ENCODE measurements at regions not wholly inside any gene's neighbourhood (a gene's known extent, or its start where the extent isn't known, plus 50 kb on each side); places are given as distances from the start of the nearest gene placed in this dataset.

- TF ChIP-seq CTCF (IDR thresholded peaks at IDR 0.05; ENCODE audit: low read depth, low read length, missing input control) (no peak), SP1 (IDR thresholded peaks at IDR 0.05) (no peak), YY1 (IDR thresholded peaks at IDR 0.05) (no peak), JUND (IDR thresholded peaks at IDR 0.05) (no peak), TAF1 (conservative IDR thresholded peaks at IDR 0.05) (no peak), GABPA (IDR thresholded peaks at IDR 0.05 in 1 of 2, conservative IDR thresholded peaks at IDR 0.05 in 1 of 2) (no peak), RAD21 (IDR thresholded peaks at IDR 0.05) (no peak), ATF3 (IDR thresholded peaks at IDR 0.05) (no peak), HNF4A (conservative IDR thresholded peaks at IDR 0.05) (no peak), MAX (IDR thresholded peaks at IDR 0.05) (no peak), EGR1 (IDR thresholded peaks at IDR 0.05; ENCODE audit: low read depth in 2 of 2) (no peak), HNF4G (IDR thresholded peaks at IDR 0.05) (no peak), ZBTB33 (IDR thresholded peaks at IDR 0.05) (no peak), REST (IDR thresholded peaks at IDR 0.05) (no peak)
Measured at GRCh38 chr2:41395692-41396091, 652.1 kb upstream of the PKDCC start.
